Prostate gland (tissue), 2 donors: ENCODE measurements at regions not wholly inside any gene's neighbourhood (a gene's known extent, or its start where the extent isn't known, plus 50 kb on each side); places are given as distances from the start of the nearest gene placed in this dataset.

Experiments used
- POLR2AphosphoS5 ChIP-seq: sonication (generic); formaldehyde crosslinking; IDR thresholded peaks from one replicate; pipeline ENCODE4 v1.6.1; 2017; ENCODE audit warnings: antibody characterized with exemption
- TF ChIP-seq, protein P1 (sequence below), 4 experiments: fragments of 200-600 bp in 2 of 4; fragments of 450-650 bp in 2 of 4; sonication (generic) in 2 of 4; IDR thresholded peaks; 1 replicate in 3 of 4; 2 replicates in 1 of 4; pipeline ENCODE4 v1.5.1; 2016 to 2019; ENCODE audit warnings: antibody characterized with exemption in 4 of 4, mild to moderate bottlenecking in 2 of 4, moderate library complexity in 2 of 4

DNA sequence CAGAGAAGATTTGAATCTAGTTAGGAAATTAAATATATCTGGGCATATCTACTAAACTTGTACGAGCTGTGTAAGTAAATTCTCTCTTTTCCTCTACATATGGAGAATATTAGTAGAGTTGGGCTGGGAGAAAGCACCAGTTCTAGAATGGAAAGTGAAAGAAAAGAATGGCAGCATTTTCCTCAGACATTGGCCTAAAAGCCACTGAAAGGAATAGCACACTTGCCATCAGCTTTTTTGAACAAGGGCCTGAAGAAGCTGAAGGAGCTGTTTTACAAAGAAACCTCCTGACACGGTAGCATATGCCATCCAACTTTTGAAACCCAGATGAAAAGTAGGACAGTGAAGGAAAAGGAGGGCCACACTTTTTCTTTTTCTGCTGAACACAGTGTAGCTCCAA is 1563.7 kb upstream of the TENM4 start:
- TF ChIP-seq, protein P1, sequence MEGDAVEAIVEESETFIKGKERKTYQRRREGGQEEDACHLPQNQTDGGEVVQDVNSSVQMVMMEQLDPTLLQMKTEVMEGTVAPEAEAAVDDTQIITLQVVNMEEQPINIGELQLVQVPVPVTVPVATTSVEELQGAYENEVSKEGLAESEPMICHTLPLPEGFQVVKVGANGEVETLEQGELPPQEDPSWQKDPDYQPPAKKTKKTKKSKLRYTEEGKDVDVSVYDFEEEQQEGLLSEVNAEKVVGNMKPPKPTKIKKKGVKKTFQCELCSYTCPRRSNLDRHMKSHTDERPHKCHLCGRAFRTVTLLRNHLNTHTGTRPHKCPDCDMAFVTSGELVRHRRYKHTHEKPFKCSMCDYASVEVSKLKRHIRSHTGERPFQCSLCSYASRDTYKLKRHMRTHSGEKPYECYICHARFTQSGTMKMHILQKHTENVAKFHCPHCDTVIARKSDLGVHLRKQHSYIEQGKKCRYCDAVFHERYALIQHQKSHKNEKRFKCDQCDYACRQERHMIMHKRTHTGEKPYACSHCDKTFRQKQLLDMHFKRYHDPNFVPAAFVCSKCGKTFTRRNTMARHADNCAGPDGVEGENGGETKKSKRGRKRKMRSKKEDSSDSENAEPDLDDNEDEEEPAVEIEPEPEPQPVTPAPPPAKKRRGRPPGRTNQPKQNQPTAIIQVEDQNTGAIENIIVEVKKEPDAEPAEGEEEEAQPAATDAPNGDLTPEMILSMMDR (IDR thresholded peaks at IDR 0.05): no peak
- TF ChIP-seq POLR2AphosphoS5: no peak
